ENCODE measurements at regions not wholly inside any gene's neighbourhood (a gene's known extent, or its start where the extent isn't known, plus 50 kb on each side); places are given as distances from the start of the nearest gene placed in this dataset.
"Not testable (repeated sequence)": the region's sequence is repeated elsewhere in the genome, so short reads cannot be mapped to it uniquely, and the experiment has no call there.

DNA sequence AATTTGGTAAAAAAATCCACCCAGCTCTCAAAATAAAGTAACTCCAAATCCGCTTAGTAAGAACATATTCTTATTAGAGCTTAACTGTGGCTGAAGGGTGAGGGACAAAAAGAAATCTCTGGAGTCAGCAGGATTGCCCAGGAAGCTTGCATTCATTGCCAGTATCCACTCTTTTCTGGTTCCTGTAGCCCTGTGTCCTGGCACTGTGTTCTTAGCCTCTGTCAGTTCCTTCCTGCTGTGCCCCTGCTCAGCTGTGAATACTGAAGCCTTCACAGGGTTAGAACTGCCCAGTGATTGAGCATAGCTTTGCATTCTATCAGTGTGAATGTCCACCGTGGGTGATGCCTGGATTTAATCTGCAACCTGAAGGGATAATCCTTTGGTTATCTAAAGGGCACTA, 266.9 kb upstream of the PELI2 start:
- H3K4me3 ChIP-seq: no peak overlapping the region
- 42 to 48% methylated on average over 2 of the region's 2 CpGs for WGBS, 2 donors
- ATAC-seq: peak in 5 of 8 donors; percentile 12 to 64 (median 29)
- intact Hi-C loops (cut with DNase I): no loop called here
- peaks cover 0 to 24% (median 17%) of the 10 kb centered on the region in 9 donors for H3K4me1 ChIP-seq
- no peak overlapping the region for H3K27ac ChIP-seq
- H3K27me3 ChIP-seq: no peaks in the 10 kb centered on the region
- no peaks in the 10 kb centered on the region for H3K36me3 ChIP-seq
- DNase-seq: no peak
- TF ChIP-seq, protein P1, sequence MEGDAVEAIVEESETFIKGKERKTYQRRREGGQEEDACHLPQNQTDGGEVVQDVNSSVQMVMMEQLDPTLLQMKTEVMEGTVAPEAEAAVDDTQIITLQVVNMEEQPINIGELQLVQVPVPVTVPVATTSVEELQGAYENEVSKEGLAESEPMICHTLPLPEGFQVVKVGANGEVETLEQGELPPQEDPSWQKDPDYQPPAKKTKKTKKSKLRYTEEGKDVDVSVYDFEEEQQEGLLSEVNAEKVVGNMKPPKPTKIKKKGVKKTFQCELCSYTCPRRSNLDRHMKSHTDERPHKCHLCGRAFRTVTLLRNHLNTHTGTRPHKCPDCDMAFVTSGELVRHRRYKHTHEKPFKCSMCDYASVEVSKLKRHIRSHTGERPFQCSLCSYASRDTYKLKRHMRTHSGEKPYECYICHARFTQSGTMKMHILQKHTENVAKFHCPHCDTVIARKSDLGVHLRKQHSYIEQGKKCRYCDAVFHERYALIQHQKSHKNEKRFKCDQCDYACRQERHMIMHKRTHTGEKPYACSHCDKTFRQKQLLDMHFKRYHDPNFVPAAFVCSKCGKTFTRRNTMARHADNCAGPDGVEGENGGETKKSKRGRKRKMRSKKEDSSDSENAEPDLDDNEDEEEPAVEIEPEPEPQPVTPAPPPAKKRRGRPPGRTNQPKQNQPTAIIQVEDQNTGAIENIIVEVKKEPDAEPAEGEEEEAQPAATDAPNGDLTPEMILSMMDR (IDR thresholded peaks at IDR 0.05): no peak
- H3K9me3 ChIP-seq: no peaks in the 10 kb centered on the region

GRCh38 chr14:55851961-55852360, 266.2 kb upstream of the PELI2 start:
- Histone ChIP-seq H3K9me3 (no peaks in the 10 kb centered on the region), H3K27me3 (no peaks in the 10 kb centered on the region), H3K4me3 (no peak overlapping the region), H3K4me1 (peaks cover 0 to 24% (median 12%) of the 10 kb centered on the region in 9 donors), H3K36me3 (no peaks in the 10 kb centered on the region), H3K27ac (no peak overlapping the region)
- intact Hi-C loops (cut with DNase I): no loop called here
- 42 to 47% methylated on average over 2 of the region's 2 CpGs for WGBS, 2 donors
- TF ChIP-seq, protein P1 (IDR thresholded peaks at IDR 0.05): no peak
- DNase-seq (peak in 1 of 2 donors; percentile 40), ATAC-seq (peak in 6 of 8 donors; percentile 63 to 85 (median 70))

DNA sequence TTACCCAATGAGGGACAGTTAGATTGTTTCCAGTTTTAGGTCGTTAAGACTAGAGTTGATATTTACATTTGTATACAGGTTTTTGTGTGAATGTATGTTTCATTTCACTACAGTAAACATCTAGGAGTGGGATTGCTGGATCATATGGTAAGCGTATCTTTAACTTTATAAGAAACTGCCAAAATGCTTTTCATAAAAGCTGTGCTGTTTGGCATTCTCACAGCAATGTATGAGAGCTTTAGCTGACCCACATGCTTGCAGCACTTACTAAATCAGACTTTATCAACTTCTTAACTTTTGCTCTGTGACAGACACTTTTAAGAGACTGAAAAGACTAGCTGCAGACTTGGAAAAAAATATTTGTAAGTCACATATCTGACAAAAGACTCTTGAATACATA, 262.5 kb upstream of the PELI2 start:
- Histone ChIP-seq H3K4me1 (peaks cover 0 to 24% (median 3%) of the 10 kb centered on the region in 9 donors), H3K4me3 (no peak overlapping the region), H3K27me3 (no peaks in the 10 kb centered on the region), H3K36me3 (no peaks in the 10 kb centered on the region), H3K27ac (no peak overlapping the region), H3K9me3 (peaks cover 0 to 25% (median 0%) of the 10 kb centered on the region in 11 donors)
- TF ChIP-seq, protein P1 (IDR thresholded peaks at IDR 0.05): no peak
- ATAC-seq (no peak), DNase-seq (no peak)
- WGBS, 2 donors: 57 to 64% methylated on average over 2 of the region's 2 CpGs
- intact Hi-C loops (cut with DNase I): loop anchor here in 1 of 10 donors (2.0 kb wide), 1 partner anchor 45 kb away; no protein-coding TSS in a partner anchor

DNA sequence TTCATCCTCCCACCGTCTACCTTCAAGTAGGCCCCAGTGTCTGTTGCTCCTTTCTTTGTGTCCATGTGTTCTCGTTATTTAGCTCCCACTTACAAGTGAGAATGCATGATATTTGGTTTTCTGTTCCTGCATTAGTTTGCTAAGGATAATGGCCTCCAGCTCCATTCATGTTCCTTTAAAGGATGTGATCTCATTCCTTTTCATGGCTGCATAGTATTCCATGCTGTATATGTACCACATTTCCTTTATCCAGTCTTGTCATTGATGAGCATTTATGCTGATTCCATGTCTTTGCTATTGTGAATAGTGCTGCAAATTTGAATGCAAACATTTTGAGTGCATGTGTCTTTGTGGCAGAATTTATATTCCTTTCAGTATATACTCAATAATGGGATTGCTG, 259.6 kb upstream of the PELI2 start:
- Histone ChIP-seq H3K36me3 (no peaks in the 10 kb centered on the region), H3K9me3 (peaks cover 0 to 40% (median 0%) of the 10 kb centered on the region in 11 donors), H3K4me1 (peaks cover 0 to 9% (median 0%) of the 10 kb centered on the region in 9 donors), H3K4me3 (no peak overlapping the region), H3K27ac (no peak overlapping the region), H3K27me3 (no peaks in the 10 kb centered on the region)
- 90 to 97% methylated on average over 2 of the region's 2 CpGs for WGBS, 2 donors
- ATAC-seq (no peak), DNase-seq (no peak)
- intact Hi-C loops (cut with DNase I): no loop called here
- TF ChIP-seq, protein P1 (IDR thresholded peaks at IDR 0.05): no peak

- H3K4me3 ChIP-seq; H3K36me3 ChIP-seq; ATAC-seq; DNase-seq; H3K27me3 ChIP-seq; H3K27ac ChIP-seq; intact Hi-C loops (cut with DNase I); H3K4me1 ChIP-seq: not testable (repeated sequence)
- peaks cover 0 to 55% (median 7%) of the 10 kb centered on the region in 11 donors for H3K9me3 ChIP-seq
- 95 to 96% methylated on average over 17 of the region's 17 CpGs for WGBS, 2 donors
These were observed 256.6 kb upstream of the PELI2 start for GRCh38 chr14:55861561-55861960.
